Pulmonary artery endothelial cell (primary cell): ENCODE measurements at regions not wholly inside any gene's neighbourhood (a gene's known extent, or its start where the extent isn't known, plus 50 kb on each side); places are given as distances from the start of the nearest gene placed in this dataset.

ENCODE experiments used
- DNase-seq: peaks from one replicate; pipeline ENCODE4 v3.0.0-alpha.2; 2011; ENCODE audit warnings: low read depth, low spot score

GRCh38 chr15:77822631-77823230 is 190.0 kb upstream of the LINGO1 start:
- no peak for DNase-seq

GRCh38 chr15:77821959-77822256 is 189.2 kb upstream of the LINGO1 start:
- DNase-seq: no peak

DNA sequence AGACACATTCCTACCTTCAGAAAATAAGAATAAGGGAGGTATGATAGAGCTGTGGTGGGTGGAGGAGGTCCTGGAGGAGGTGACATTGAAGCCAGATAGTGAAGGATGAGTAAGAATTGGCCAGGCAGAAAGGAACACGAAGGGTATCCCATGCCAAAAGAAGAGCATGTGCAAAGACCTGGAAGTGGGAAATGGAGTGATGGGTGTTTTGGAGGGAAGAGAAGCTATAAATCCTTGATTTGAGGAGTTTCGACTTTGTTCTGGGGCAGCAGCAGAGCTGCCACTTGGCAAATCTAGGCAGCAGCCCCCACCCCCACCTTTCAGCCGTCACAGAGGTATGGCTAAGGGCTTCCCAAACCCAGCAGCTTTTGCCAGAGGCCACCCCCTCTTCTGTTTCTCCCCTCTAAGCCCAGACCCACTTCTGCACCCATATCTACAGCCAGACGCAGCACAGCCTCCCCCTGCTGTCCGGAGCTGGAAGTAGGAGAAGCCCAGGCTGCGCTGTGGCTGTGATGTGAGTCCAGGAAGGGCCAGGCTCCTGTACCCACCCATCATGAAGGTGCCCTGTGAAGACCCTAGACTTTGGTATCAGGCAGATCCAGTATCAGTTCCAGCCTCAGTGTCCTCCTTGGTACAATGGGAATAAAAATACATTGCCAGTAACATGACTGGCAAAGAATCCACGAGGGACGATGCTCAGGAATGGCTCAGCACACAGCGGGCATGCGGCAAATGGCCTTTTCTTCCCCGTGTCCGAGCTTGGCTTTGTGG is 188.7 kb upstream of the LINGO1 start:
- peak; percentile 8 for DNase-seq

DNA sequence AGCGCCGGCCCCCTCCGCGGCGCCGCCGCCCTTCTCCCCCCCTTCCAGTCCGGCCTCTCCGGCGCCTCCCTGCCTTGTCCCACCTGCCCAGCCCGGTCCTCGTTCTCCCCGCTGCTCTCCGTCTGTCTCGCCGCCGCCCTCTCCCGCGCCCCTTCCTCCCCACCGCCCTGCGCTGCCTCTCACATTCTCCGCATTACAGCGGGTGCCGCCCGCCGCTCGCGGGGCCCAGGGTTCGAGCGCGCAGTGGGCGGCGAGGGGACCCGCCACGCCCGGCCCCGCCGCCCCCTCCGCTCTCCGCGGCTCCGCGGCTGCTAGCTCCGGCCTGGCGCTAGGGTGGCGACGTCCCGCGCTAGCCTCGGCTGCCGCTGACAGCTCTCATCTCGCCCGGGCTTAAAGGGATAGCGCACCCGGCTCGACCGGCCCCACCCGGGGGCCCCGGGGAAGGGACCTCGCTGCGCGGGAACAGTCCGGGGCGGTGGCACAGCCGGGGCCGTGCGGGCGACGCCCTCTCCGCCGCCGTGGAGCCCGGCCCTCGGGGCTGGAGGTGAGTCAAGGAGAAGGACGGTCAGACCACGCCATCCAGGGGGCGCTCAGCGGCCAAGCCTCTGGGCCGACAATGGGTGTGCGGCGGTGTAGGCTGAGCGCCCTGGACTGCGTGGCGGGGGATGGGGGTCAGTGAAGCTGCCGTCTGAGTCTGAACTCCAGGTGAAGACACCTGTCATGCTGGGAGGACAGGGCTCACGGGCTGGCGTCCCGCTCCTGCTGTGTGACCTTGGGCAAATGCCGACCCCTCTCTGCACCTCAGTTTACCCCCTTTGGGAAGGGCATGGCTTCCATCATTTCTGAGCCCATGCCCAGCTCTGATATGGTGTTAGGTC is 187.4 kb upstream of the LINGO1 start:
- no peak for DNase-seq

DNA sequence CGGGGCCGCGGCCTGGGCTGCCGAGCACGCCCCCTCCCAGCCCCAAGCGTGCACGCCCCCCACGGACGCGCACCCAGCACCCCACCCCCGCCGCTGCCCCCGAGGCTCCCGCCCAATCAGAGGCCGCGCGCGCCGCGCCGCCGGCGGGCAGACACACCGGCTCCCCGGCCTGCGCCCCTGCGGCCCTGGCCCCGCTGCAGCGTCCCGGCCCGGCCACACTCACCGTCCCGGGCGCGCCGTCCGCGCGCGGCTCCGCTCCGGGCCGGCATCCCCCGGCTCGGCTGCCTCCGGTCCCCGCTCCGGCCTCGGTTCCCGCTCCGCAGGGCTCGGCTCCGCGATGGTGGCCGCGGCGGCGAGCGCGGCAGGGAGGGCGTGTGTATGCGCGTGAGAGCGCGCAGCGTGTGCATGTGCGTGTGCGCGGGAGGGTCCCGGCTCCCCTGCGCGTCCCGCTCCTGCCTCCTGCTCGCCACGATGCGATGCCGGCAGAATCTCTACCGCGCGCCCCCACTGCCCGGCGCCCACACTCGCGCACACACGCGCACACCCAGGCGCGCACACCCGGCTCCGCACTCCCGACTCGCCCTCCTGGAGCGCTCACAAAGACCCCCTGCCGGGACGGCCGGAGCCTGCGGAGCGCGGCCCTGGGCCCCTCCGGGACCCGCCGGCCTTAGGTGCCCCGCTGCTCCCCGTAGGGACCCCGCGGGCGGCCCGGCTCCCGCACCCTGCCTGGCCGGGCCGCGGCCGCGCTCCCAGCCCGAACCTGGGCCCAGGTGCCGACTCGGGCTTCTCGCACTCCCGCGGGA is 186.5 kb upstream of the LINGO1 start:
- no peak for DNase-seq

DNA sequence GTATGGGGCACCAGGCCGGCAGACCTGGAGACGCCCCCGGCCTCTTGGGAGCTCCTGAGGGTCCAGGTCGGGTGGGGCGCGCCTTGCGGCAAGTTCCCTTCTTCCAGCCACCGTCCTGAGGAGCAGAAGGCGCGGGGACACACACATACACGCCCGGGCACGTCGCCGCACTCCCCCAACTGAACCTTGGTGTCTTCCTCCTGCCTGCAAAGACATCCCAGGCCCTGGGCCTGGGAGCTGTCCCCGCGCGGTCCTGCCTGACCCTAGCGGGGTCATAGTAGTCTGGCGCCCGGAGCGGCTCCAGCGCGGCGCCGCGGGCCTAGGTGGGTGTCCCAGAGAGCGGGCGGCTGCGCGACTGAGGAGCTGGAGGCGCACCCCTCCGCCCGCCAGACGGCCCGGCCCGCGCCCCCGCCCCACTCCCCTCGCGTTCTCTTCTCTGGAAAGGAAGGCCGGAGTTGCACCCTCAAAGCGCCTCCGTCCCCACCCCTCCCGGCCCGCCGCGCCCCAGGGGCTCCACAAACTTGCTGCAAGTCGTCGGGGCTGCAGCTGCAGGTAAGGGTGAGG is 185.9 kb upstream of the LINGO1 start:
- no peak for DNase-seq

GRCh38 chr15:77817434-77817833 is 184.7 kb upstream of the LINGO1 start:
- DNase-seq: no peak

- no peak for DNase-seq
These were observed 184.3 kb upstream of the LINGO1 start for GRCh38 chr15:77816983-77817382.

DNA sequence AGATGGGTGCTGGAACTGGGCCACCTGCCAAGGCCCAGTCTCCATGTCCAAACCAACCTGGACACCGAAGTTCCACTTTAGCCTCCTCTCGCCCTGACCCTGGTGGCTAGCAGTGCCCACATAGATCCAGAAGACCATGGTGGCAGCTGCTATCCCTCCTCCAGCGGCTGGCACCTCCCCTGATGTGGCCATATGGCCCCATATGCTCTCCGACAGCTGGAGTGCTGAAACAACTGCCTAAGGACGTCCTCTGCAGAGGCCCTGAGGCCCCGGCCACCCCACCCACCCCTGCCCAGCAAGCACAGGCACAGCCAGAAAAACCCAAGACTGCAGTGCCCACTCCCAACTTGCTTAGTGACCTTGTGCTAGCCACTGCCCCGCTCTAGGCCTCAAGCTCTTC is 182.3 kb upstream of the LINGO1 start:
- no peak for DNase-seq

GRCh38 chr15:77812664-77813063 is 180.0 kb upstream of the LINGO1 start:
- DNase-seq: no peak

- DNase-seq: no peak
These were observed 178.6 kb upstream of the LINGO1 start for GRCh38 chr15:77811270-77811669.

- no peak for DNase-seq
These were observed 177.4 kb upstream of the LINGO1 start for GRCh38 chr15:77810130-77810571.

DNA sequence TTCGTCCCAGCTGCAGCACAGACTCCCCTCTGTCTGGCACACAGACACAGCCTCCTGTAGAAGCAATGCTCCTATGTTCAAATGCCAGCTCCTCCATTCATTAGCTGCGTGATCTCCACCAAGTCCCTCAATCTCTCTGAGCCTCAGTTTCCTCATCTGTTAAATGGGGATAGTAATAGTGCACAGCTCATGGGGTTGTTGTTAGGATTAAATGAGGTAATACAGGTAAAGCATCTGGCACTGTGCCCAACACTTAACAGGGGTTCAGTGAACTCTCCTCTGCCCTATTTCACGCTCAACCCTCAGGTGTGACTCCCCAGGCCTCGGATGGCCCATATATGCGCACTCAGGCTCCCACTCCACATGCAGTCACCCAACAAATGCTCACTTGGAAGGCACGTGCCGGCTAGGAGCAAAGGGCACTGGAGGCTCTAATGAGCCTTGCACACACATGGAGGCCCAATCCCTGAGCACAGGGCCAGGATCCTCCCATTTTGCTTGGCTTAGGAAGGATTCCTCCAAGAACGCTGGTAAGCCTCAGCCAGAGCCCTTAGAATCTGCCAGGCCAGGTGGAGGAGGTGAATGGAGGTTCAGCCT is 176.0 kb upstream of the LINGO1 start:
- DNase-seq: no peak

GRCh38 chr15:77808075-77808474 is 175.4 kb upstream of the LINGO1 start:
- DNase-seq: no peak

- no peak for DNase-seq
These were observed 174.9 kb upstream of the LINGO1 start for GRCh38 chr15:77807611-77808010.

- no peak for DNase-seq
These were observed 174.4 kb upstream of the LINGO1 start for GRCh38 chr15:77807115-77807514.

DNA sequence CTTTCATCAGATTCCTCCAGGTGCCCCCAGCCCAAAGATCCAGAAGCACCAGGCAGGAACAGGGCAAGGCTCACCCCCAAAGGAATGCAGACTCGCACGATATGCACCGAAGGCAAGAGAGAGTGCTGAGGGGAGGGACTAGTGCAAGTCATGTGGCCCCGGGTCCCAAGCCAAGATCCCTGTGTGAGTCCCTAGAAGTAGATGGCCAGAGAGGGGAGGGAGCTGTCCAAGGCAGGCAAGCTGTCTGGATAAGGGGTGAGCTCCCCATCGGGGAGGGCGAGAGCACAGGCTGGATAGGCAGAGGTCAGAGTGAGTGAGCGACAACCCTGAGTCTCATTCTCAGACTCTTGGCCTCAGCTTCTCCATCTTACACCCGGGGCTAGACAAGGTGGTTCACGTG is 171.5 kb upstream of the LINGO1 start:
- DNase-seq: no peak

- DNase-seq: no peak
These were observed 170.8 kb upstream of the LINGO1 start for GRCh38 chr15:77803487-77803886.

DNA sequence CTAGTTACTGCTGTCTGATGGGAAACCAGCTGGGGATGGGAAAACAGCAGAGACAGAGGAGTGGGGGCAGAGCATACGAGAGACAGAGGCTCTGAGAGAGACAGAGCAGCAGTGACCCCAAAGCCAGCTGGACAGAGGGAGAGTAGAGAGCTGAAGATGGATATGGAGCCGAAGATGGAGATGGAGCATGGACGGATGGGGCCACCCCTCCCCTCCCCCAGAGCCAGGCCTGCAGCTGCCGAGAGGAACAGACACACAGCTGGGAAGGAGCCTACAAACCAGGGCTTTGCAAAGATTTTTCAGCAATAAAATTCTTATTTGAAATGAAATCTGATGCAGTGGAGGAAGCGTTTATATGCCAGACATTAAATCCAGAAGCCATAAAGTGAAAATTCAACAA is 167.6 kb upstream of the LINGO1 start:
- DNase-seq: no peak

- DNase-seq: no peak
These were observed 166.1 kb upstream of the LINGO1 start for GRCh38 chr15:77798847-77799246.
